ENCODE measurements at regions not wholly inside any gene's neighbourhood (a gene's known extent, or its start where the extent isn't known, plus 50 kb on each side); places are given as distances from the start of the nearest gene placed in this dataset.

DNA sequence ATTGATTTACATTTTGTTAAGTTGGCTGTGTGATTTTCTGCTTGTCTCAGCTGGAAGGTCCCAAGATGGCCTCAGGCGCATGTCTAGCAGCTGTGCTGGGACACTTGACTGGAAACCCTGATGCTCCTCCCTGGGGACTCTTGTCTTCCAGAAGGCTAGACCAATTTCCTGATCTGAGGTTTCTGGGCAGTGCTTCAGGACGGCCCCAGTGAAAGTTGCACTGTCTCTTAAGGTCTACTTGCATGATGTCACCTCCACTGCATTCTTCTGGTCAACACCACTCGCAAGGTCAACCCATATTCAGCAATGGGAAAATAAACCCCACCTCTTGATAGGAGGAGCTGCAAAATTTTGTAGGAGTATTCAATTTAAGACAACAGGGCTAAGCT, 116.0 kb downstream of the SALL1 start:
- no peak for DNase-seq

DNA sequence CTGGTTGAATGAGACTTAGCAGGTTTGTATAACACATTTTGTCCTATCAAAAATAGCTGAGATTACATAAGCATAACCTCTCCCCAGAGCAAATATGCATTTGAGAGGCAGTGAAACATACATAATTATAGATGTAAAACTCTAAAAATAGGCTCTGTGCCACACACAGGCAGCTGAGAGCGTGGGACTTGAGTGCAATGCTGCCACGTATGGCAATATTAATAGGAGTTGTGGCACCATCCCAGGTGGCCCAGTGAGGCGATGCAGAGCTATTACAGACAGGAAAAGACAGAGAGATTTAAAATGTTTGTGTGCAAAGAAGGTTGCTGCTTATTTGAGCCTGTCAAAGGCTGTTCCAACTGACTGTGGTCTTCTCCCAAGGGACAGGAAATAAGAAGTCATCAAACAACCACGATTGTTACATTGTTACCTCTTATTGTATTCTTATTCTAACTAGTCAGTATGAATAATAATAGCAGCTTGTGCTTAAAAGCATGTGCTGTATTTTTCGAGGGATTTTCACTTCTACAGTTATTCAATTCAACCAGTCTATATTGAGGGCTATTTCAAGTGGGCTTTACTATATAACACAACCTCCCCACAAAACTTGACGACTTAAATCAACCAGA, 116.5 kb downstream of the SALL1 start:
- DNase-seq = no peak

DNA sequence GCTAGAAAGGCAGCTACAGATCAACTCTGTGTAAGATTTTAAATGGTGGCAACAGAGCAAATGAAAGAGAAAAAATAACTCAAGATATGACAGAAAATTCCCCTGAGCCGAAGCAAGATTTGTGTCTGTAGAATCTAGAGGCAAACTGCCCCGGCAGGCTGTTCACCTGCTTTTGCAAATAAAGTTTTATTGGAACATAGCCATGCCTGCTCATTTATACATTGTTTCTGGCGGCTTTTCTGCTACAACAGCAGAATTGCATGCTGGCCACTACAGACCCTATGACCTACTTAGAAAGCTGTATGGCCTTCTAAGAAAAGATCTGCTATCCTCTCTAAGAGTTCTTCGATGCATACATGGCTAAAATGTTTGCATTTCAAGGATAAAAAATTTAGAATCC, 119.5 kb downstream of the SALL1 start:
- DNase-seq = no peak

DNA sequence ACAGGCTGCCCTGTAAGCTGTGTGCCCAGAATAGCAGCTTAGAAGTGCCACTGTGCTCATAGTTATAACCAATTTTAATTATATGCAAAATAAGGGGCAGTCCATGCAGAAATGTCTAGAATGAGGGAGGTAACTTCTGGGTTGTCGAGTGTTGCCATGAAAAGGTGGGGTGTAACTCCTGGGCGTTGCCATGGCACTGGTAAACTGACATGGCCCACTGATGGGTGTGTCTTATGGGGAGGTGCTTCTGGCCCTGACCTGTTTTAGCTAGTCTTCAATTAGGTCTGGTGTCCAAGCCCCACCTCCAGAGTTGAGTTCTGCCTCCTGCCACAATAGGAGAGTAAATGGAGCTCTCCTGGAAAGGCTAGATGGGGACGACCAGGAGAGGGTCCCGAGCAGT, 120.6 kb downstream of the SALL1 start:
- no peak for DNase-seq

DNA sequence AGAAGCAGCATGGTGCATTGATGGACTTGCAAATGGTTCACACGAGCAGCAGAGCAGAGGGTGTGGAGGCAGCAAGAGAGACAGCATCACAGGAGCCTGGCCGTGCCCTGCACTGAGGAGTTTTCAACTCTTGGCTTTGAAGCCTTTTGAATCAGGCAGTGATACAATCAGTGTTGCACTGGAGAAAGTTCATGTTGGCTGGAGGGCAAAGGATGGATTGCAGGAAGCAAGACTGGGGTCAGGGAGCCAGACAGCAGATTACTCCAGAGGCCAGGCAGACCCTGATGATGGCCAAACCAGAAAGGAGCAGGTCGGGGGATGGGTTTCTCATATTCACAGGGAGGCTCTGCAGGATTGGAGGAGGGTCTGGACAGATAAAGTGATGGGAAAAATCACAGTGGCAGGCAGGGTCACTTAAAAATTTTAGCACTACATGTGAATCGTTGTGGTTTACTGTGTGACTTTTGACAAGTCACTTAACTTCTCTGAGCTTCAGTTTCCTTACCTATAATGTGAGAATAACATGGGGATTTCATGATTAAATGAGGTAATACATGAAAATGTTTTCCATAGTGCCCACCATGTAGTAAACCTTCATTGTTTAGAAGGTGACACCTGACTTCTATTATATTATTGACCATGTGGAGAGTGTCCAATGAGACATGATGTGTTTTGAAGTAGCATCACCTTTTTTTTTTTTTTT, 125.3 kb downstream of the SALL1 start:
- DNase-seq = no peak

DNA sequence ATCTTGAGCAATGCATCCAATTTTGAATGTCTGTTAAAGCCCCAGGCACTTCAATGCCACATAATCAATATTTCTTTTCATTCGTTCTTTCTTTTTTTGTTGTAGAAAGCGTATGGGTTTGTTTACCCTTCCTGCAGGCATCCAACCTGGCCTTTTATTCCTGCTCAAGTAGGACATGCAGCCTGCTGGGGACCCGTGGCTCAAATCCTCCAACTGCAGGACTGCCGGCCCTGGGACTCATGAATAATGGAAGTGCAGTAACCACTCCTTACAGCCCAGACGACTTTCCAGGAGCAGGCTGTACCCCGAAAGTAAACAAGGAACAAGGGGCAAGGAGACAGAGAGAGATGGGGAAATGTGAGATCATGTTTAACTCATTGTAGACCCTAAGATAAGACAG, 126.4 kb downstream of the SALL1 start:
- DNase-seq = no peak

DNA sequence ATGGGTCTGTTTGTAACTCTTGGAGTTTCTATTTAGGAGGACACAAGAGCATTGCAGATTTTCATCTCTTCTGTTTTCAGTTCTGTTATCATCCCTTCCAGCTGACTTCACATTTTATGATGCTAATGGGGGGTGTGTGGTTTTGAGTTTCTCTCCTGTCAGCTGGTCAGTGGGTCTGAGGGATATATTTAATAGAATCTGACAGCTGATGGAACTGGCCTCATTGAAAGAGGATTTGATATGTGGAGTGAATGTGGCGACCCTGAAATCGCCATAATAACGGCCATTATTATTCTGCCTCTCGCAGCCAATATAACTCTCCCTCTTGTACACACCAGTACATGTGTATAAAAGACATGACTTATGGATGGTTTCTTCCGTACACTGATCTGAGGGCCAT, 128.1 kb downstream of the SALL1 start:
- DNase-seq = no peak

DNA sequence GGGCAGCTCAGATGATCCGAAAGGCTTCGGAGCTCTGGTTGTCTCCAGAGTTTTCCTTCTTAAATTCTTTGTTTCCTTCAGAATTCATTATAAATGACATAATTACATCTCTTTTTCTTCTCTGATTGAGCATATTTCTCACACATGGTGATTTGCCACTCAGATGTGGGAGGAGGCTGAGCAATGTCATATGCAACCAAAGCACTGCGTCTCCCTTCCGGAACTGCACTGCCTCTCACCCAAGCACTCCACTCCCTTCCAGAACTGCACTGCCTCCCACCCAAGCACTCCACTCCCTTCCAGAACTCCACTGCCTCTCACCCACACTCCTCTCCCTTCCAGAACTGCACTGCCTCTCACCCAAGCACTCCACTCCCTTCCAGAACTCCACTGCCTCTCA, 131.5 kb downstream of the SALL1 start:
- DNase-seq = no peak

DNA sequence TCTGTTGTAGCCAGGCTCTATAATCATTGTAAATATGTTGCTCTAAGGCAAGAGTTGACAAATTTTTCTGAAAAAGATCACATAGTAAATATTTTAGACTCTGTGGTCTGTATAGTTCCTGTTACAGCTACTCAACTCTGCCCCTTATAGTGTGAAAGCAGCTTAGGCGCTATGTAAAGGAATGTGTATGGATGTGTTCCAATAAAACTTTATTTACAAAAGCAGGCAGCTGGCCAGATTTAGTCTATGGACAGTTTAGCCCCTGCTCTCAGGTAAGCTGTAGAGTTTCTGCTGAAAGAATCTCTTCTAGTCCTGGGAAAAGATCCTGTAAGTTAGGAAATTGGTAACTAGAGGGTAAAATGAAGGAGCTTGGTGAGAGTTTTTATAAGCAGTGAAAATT, 133.1 kb downstream of the SALL1 start:
- no peak for DNase-seq

DNA sequence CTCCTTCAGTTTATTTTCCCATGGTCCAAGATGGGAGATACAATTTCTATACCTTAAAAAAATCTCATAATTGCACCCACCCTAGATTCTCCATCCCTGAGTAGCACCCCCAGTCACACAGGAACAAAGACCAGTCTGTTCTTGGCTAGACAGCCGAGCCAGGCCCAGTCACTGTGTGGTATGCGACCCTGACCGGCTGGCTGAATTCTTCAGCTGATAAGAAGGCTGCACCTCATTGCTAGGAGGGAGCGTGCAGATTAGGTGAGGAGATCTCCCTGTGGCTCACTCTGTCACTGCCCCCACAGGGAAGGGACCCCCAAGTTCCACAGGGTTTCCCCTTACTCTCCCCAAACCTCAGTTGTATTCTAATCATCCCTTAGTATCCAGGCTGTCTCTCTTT, 138.7 kb downstream of the SALL1 start:
- no peak for DNase-seq

DNA sequence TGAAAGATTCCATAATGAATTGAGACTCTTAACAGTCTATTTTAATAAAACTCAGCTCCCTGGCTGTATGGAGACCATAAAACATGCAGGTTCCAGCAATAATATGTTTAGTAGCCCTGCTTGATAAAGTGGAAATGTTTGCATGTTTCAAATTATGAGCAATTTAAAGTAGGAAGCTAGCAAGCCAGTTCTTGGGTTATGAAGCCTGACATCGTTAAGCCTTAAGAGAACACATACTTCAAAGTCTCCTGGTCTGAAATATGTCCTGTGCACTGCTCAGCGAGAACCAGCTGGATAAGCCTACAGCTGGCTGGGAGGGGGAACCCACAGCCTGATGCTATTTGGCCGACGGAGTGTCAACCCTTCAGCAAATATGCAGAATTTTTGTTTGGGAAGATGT, 140.3 kb downstream of the SALL1 start:
- no peak for DNase-seq

DNA sequence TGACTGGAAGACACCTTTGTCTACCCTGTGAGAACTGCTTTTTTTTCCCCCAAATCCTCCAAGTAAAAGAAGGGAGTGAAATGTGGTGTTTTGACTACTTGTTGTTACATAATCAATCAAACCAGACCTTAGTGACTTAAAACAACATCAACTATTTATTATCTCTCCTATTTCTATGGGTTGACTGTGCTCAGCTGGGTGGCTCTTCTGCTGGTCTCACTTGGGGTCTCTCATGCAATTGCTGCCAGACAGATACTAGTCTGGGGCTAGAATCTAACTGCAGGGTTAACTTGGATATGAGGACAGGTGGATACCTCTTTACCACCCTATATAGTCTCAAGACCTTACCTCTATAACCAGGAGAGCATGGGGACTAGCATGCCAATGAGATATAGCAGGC, 141.3 kb downstream of the SALL1 start:
- DNase-seq = no peak

DNA sequence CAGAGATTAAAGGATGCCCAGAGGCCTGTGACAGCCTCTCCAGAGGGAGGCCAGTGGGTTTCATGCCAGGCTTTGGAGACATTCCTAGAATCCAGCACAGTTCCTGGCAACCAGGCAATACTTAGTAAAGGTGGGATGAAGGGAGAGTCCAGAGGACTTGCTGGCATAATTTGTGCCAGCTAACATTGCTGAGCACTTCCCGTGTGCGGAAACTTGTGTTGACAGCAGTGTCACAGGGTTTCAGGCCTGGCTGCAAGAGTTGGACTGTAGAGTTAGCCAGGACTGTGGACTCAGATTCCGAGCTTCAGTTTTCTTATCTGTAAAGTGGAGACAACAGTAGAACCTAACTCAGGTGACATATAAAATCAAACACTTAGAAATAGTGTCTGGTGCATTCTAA, 141.7 kb downstream of the SALL1 start:
- no peak for DNase-seq

DNA sequence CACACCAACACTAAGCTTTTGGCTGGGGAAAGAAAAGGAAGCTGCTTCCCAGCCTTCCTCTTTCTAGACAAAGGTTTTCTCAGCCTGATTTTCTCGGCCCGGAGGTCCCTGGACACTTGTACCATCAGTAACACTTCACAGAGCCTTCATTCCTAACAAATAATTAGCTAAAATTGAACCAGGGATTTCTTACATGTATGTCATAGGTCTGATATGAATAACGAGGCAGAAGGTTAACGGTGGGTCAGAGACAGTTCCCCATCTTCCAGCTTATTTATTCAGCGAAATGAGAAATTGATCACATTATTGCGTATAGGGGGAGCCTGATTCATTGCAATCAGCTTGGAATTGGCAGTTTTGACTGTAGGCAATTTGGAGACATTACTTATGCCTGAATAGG, 142.5 kb downstream of the SALL1 start:
- DNase-seq = no peak

DNA sequence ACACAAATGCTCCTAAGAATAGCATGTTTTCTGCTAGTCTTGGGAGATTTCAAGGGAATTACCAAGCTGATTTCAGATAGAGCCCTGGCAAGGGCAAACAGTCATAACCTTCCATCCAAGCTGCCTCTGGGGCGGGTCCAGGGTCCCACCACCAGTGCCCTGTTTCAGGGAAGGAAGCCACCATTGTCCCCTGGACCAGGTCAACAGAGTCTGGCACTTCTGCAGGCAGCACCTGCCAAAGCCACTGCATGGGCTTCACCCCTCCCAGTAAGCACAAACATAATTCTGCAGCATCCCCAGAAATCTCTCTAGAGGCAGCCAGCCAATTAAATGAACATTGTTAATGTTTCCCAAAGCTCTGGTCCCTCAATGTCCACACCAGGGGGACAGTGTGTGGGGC, 143.0 kb downstream of the SALL1 start:
- DNase-seq = no peak

DNA sequence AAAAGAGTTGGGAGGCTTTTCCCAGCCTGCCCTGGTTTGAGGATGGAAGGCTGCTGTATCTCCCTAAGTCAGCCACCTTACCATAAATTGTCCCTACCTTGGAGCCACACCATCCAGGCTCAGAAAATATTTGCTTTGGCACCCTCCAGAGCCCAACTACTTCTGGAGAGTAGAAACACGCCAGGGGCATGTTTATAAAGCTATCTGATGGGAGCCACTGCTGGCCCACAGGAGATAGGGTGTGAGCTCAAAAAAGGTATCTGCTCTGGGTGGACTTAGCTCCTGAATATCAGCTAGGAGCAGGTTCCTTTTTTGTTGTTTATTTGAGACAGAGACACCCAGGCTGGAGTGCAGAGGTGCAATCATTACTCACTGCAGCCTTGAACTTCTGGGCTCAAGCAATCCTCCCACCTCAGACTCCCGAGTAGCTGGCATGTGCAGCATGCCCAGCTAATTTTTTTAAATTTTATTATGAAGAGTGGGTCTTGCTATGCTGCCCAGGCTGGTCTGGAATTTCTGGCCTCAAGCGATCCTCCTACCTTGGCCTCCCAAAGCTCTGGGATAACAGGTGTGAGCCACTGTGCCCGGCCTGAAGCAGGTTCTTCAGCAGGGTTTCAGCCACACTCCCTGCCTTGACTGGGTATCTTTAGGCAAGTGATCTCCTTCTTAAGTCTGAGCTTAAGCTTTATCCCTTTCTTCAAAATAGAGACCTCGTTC, 147.1 kb downstream of the SALL1 start:
- no peak for DNase-seq

DNA sequence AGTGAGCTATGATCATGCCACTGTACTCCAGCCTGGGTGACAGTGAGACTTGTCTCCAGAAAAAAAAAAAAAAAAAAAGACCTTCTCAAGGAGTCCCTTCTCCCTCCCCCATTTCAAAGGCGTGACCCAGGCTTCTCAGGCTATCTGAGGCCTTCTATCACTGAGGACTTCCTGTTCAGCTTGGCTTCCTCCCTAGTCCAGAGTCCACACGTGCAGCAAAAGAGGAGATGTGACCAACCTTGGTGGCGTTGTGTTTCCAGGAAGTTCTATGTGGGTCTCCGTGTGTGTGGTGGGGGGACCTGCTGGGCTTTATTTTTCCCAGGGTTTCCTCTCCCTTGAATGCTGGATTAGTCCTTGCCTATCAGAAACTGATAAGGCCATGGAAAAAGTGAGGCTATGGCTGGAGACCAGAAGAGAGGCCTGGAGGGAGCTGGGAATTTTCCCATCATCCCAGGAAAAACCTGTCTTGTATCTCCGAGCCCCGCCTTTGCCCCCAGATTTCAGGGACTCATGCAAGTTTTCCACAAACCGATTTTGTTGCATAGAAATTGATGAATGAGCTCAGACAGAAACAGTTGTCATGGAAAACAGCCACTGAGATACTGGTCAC, 148.1 kb downstream of the SALL1 start:
- no peak for DNase-seq

DNA sequence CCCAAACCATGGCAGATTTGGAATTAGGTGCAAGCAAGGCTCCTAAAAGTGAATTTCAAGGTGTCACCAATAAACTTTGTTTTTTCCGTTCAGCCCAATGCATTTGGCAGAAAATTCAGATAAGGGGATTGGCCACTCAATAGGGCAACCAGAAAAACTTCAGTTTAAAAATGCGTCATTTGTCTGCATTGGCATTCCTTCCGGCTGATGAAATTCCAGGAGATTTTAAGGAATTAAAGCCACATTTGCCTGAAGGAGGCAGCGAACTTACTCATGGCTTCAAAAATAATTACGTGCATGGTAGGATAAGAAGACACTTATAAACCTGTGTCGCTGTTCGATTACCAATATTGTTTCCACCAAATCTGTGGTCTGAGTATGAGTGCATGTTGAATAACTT, 151.9 kb downstream of the SALL1 start:
- no peak for DNase-seq

DNA sequence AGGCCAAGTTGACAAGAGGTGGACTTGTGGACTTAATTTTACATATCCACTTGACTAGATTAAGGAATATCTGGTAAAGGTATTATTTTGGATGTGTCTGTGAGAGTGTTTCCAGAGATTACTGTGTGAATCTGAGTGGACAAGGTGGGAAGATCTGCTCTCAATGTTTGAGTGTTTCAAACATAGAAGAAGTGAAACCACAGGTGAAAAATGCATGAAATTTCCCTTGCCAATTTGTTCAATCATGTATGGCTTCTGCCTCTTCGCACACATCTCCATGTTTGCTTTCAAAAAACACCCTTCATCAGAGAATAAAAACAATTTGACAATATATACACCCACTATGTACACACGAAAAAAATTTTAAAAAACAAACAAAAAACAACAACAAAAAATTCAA, 152.7 kb downstream of the SALL1 start:
- DNase-seq = no peak

DNA sequence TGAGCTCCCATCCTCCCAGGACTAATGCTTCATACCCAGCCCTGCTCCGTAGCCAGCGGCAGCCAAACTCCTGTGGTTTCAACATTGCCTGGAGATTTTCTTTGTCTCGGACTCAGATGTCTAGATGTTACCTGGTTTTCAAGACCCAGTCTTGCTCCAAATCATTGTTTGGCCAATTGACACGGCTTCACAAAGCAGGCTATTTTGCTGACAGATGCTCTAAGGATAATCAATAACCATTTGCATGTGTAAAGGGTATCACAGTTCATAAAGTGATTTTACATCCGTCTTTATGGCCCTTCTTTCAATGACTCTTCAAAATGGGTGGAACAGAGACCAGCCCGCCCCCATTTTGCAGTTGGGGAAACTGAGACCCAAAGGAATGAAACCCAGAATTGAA, 153.4 kb downstream of the SALL1 start:
- no peak for DNase-seq

DNA sequence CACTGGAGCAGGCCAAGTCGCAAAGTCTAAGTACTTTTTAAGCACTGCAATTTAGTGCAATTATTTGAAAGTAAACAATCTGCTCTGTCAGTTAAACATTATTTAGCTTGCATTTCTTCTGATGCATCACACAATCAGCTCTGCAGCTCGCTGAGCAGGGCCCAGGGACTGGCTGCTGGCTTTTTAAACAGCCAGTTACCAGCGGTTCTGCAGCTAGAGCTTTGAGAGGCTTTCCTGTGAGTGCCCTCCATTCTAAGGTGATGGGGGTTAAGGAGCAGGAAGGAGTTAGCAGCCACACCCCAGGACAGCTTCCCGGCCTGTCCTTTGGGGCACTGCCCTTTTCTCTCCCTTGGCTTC, 154.3 kb downstream of the SALL1 start:
- no peak for DNase-seq

DNA sequence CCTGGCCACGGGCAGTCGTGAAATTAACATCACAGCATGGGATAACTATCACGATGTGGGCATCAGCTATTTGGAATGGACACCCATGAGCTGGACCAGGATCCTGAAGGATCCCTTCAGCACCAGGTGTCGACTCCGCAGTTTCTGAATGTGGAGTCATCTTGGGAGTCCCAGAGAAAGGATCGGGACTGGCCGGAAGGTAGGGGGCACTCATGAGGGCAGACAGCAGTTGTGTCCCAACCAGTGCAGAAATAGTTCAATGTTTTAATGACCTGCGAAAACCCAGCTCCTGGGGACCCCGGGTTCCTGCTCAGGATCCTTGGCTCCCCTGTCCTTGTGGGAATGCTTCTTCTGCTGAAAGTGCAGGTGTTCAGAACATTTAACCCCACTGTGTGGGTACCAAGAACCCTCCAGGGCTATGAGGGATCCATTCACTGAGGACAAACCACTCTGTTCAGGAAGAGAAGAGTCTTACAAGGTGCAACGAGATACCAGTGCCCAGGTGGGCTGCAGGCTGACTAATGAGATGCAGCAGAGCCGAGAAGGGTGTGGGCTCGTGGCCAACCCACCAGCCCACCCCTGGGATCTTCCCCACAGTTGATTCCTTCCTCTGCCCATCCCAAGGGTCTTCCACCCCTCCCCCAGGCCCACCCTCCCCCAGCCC, 154.8 kb downstream of the SALL1 start:
- DNase-seq = no peak

DNA sequence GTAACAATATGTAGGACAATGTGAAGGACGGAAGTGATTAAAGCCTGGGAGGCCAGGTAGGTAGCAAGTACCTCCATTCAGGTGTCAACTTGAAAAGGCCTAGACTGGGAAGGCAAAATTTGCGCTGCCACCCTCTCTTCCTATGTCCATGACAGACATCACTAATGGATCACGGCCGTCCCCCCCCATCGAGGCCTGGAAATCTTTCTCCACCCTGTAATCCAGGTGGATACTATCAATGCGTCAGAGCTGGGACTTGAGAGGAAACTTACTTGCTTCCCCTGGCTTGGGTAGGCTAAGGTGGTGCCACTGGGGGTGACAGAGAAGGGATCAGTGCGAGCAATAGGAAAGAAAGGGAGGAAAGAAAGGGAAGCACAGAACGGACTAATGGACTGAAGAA, 156.1 kb downstream of the SALL1 start:
- no peak for DNase-seq
